IMR-90 (cell line): ENCODE measurements at regions not wholly inside any gene's neighbourhood (a gene's known extent, or its start where the extent isn't known, plus 50 kb on each side); places are given as distances from the start of the nearest gene placed in this dataset.

Experiments used
- BHLHE40 ChIP-seq: fragments of 150-350 bp; IDR thresholded peaks from 2 replicates; pipeline ENCODE4 v1.6.1; 2016; ENCODE audit warnings: mild to moderate bottlenecking, low read depth, low read length
- CEBPB ChIP-seq: IDR thresholded peaks from 2 replicates; pipeline ENCODE4 v1.6.1; 2012; ENCODE audit warnings: low read depth, low read length, improper control_type of control experiment
- MAFK ChIP-seq: IDR thresholded peaks from 2 replicates; pipeline ENCODE4 v1.6.1; 2012; ENCODE audit warnings: low read depth, low read length, improper control_type of control experiment
- MXI1 ChIP-seq: IDR thresholded peaks from 2 replicates; pipeline ENCODE4 v1.6.1; 2012; ENCODE audit warnings: low read depth, mild to moderate bottlenecking, low read length, moderate library complexity, borderline replicate concordance
- NFE2L2 ChIP-seq: fragments of 150-350 bp; IDR thresholded peaks from 2 replicates; pipeline ENCODE4 v1.6.1; 2016; ENCODE audit warnings: low read depth, mild to moderate bottlenecking, low read length
- POLR2A ChIP-seq: IDR thresholded peaks from 2 replicates; pipeline ENCODE4 v1.6.1; 2012; ENCODE audit warnings: mild to moderate bottlenecking, low read depth, low read length
- RAD21 ChIP-seq: IDR thresholded peaks from 2 replicates; pipeline ENCODE4 v1.6.1; 2012; ENCODE audit warnings: low read length, improper control_type of control experiment
- RCOR1 ChIP-seq: IDR thresholded peaks from 2 replicates; pipeline ENCODE4 v1.6.1; 2012; ENCODE audit warnings: mild to moderate bottlenecking, low read length, improper control_type of control experiment; ENCODE audit not compliant: insufficient replicate concordance
- RFX5 ChIP-seq: IDR thresholded peaks from 2 replicates; pipeline ENCODE4 v1.8.0; 2012; ENCODE audit warnings: low read depth, mild to moderate bottlenecking, low read length, moderate library complexity
- SMC3 ChIP-seq: fragments of 150-350 bp; IDR thresholded peaks from 2 replicates; pipeline ENCODE4 v1.6.1; 2016; ENCODE audit warnings: low read depth, mild to moderate bottlenecking, antibody characterized with exemption, low read length, moderate library complexity
- TF ChIP-seq, protein P1 (sequence below): conservative IDR thresholded peaks from 2 replicates; pipeline ENCODE4 v1.5.1; 2012; ENCODE audit warnings: mild to moderate bottlenecking, low read depth, low read length, improper control_type of control experiment
- TF ChIP-seq, protein P2 (sequence below): fragments of 150-350 bp; IDR thresholded peaks from 2 replicates; pipeline ENCODE4 v1.6.1; 2017; ENCODE audit warnings: mild to moderate bottlenecking, antibody characterized with exemption, low read length, low read depth
- TF ChIP-seq, protein P3 (sequence below): fragments of 150-350 bp; IDR thresholded peaks from 2 replicates; pipeline ENCODE4 v1.6.1; 2016; ENCODE audit warnings: low read depth, mild to moderate bottlenecking, low read length, moderate library complexity, borderline replicate concordance

DNA sequence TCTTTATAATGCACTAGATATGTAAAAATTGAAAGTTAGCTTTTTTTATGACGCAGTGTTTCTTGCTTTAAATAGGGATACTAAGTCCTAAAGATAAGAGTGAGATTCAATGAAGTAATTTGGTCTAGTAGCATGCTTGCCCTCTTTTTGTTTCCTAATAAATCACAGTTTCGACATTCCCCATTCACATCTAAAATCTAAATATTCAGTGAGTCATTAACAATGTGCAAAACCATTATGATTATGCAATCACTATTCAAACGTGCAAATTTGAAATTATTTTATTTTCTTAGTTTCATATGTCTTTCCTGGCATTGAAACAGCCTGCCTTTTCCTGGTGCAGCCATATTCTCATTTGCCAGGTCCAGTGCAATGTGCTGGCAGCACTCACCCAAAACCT, 1350.5 kb upstream of the PABPC4L start:
- TF ChIP-seq POLR2A: no peak
- TF ChIP-seq, protein P1, sequence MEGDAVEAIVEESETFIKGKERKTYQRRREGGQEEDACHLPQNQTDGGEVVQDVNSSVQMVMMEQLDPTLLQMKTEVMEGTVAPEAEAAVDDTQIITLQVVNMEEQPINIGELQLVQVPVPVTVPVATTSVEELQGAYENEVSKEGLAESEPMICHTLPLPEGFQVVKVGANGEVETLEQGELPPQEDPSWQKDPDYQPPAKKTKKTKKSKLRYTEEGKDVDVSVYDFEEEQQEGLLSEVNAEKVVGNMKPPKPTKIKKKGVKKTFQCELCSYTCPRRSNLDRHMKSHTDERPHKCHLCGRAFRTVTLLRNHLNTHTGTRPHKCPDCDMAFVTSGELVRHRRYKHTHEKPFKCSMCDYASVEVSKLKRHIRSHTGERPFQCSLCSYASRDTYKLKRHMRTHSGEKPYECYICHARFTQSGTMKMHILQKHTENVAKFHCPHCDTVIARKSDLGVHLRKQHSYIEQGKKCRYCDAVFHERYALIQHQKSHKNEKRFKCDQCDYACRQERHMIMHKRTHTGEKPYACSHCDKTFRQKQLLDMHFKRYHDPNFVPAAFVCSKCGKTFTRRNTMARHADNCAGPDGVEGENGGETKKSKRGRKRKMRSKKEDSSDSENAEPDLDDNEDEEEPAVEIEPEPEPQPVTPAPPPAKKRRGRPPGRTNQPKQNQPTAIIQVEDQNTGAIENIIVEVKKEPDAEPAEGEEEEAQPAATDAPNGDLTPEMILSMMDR: no peak
- TF ChIP-seq RAD21: no peak
- TF ChIP-seq, protein P2, sequence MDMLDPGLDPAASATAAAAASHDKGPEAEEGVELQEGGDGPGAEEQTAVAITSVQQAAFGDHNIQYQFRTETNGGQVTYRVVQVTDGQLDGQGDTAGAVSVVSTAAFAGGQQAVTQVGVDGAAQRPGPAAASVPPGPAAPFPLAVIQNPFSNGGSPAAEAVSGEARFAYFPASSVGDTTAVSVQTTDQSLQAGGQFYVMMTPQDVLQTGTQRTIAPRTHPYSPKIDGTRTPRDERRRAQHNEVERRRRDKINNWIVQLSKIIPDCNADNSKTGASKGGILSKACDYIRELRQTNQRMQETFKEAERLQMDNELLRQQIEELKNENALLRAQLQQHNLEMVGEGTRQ: no peak
- TF ChIP-seq MAFK: no peak
- no peak for TF ChIP-seq CEBPB
- no peak for TF ChIP-seq MXI1
- no peak for TF ChIP-seq RCOR1
- TF ChIP-seq RFX5: no peak
- TF ChIP-seq SMC3: no peak
- TF ChIP-seq BHLHE40: no peak
- TF ChIP-seq NFE2L2: no peak
- TF ChIP-seq, protein P3, sequence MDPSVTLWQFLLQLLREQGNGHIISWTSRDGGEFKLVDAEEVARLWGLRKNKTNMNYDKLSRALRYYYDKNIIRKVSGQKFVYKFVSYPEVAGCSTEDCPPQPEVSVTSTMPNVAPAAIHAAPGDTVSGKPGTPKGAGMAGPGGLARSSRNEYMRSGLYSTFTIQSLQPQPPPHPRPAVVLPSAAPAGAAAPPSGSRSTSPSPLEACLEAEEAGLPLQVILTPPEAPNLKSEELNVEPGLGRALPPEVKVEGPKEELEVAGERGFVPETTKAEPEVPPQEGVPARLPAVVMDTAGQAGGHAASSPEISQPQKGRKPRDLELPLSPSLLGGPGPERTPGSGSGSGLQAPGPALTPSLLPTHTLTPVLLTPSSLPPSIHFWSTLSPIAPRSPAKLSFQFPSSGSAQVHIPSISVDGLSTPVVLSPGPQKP: no peak
